Activated naive CD4-positive, alpha-beta T cell (primary cell): ENCODE measurements at regions not wholly inside any gene's neighbourhood (a gene's known extent, or its start where the extent isn't known, plus 50 kb on each side); places are given as distances from the start of the nearest gene placed in this dataset.
"Not testable (repeated sequence)": the region's sequence is repeated elsewhere in the genome, so short reads cannot be mapped to it uniquely, and the experiment has no call there.

Experiments used
- DNase-seq, 4 experiments: peaks; one replicate each; lab custom pipeline; 2025; lab: John Stamatoyannopoulos, UW

DNA sequence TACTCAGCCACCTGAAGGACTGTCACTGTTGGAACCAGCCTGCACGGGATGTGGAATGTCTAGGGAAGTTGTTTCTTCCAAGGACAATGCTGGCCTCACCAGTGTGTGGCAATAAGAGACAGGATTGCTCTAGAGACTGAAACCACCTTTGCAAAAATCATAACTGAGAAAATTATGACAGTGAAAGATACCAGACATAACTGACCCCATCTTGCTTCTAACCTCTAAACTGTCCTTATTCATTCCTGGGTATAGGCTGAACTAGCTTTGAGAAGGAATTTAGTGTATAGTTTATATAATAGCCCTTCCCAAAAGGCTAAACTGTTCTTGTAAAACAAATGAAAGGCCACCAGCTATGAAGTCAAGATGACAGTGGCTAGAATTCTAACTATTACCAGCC, 83.6 kb downstream of the IER5 start:
- DNase-seq, result no peak

DNA sequence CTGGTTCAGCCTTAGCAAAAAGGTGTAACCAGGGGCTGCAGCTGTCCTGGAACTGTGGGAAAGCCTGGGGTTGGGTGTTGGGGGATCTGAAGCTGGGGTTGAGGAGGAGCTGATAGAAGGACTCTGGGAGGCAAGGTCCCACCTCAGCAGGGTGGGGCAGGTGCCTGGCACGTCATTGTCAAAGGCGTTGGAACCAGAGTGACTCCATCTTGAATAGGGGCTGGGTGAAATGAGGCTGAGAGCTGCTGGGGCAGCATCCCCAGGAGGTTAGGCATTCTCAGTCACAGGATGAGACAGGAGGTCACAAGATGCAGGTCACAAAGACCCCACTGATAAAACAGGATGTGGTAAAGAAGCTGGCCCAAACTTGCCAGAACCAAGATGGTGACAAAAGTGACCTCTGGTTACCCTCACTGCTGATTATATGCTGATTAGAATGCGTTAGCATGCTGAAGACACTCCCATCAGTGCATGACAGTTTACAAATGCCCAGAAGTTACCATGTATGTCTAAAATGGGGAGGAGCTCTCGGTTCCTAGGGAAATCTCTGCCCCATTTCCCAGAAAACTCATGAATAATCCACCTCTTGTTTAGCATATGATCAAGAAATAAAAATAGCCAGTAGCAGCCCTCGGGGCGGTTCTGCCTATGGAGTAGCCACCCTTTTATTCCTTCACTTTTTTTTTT, 85.4 kb downstream of the IER5 start:
- DNase-seq, result no peak

DNA sequence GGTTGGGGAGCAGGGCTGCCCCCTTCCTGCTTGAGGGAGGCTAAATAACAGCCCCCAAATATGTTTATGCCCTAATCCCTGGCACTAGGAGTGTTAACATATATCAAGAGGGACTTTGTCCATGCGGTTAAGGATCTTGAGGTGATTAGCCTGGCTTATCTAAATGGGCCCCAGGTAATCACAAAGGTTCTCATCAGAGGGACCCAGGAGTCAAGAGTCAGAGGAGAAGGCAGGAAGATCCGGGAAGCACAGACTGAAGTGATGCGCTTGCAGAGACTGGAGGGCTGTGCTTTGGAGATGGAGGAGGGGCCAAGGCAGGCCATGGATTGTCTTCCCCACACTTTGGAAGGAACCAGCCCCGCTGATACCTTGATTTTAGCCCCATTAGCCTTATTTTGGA, 86.4 kb downstream of the IER5 start:
- DNase-seq, result no peak

DNA sequence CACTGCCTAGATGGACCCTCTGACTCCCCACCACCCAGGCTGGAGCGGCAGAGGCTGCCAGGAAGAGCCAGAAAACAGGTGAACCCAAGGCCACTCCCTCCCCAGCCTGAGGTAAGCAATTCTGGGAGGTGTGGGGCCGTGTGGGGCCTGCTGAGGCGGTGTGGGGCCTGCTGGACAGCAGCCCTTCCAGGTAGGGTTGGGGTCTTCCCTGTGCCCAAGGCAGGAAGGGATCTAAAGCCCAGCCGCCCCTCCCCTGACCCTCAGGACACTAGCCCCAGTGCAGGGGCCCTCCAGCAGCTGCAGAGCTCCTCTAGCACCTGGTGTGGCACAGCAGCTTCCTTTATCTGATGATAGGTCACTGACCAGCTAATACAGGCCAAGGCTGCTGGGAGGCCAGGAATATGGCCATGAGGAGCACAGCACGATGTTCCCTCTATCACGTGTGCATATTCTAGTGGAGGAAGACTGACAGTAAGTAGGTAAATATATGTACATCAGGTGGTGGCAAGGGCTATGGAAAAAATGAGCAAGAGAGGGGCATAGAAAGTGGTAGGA, 86.9 kb downstream of the IER5 start:
- no peak for DNase-seq

DNA sequence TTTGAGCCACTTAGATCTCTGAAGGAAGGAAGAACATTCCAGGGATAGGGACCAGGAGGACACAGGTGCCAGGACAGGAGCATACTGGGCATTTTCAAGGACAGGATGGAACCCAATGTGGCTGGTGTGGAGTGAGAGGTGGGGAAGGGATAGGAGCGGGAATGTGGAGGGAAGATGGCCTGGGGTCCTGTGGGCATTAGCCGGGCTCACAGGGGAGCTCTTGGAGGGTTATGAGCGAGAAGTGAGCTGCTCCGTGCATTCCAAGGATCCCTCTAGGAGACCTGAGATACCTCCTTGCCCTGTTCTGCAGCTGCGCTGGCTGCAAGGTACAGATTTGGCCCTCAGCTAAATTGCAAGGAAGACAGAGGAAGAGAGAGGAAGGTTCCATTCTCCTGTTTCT, 87.5 kb downstream of the IER5 start:
- no peak for DNase-seq

DNA sequence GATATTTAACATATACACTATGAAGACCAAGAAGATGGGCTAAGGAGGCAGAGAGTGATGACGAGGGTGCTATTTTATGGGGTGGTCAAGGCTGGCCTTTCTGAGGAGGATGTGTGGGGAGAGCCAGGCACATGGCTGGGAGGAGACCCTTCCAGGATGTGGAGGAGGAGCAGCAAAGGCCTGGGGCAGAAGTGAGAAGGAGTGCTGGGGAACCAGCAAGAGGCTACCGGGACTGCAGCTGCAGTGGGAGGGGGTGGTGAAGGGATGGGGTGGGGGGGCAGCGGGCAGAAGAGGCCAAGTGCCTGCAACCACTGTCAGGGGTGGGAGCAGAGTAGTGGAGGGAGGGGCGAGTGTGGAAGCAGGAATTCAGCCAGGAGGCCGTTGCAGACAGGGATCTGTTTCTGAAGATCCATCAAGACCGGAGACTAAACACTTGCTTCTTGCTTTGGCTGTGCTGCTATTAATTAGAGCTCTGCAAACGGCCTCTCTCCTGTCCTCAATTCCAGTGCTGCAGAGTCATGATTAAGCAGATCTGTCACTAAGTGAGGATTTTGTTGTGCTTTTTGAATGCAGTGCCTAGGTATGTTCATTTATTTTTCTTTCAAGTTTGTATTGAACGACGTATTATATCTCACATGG, 89.9 kb downstream of the IER5 start:
- no peak for DNase-seq

DNA sequence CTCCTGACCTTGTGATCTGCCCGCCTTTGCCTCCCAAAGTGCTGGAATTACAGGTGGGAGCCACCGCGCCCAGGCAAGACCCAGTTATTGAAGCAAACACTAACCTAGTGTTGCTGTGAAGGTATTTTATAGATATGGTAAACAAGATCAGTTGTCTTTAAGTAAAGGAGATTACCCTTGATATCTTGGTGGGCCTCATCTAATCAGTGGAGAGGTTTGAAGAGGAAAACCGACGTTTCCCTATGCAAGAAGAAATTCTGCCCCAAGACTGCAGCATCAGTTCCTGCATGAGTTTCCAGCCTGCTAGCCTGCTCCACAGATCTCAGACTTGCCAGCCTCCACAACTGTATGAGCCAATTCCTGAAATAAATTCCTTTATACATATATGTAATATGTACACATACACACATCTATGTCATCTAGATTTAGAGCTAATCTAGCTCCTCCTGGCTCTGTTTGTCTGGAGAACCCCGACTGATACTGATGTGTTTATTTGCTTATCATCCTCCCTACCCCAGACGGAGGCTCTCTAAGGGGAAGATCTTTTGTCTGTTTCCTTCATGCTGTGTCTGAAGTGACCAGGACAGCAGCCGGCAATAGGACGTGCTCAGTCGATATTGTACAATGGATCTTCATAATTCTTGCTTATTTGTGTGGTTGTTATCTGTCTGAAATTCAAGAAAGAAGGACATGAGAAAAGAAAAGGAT, 90.9 kb downstream of the IER5 start:
- no peak for DNase-seq

DNA sequence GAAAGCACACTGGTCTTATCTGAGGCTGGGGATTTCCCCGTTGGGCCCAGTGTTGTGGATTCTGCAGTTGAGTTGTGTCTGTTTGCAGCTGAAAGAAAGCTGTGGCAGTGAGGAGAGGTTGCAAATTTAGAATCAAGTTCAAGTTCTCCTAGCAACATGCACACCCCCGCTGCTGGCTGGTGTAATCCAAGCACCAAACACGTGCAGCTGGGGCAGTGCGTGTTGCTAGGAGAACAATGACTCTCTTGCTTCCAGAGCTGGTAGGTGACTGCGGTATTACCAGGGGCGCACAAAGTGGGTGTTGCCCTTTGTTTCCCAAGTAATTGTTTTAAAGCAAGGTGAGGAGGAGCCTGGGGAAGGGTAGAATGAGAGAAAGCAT, 91.5 kb downstream of the IER5 start:
- DNase-seq, result no peak

DNA sequence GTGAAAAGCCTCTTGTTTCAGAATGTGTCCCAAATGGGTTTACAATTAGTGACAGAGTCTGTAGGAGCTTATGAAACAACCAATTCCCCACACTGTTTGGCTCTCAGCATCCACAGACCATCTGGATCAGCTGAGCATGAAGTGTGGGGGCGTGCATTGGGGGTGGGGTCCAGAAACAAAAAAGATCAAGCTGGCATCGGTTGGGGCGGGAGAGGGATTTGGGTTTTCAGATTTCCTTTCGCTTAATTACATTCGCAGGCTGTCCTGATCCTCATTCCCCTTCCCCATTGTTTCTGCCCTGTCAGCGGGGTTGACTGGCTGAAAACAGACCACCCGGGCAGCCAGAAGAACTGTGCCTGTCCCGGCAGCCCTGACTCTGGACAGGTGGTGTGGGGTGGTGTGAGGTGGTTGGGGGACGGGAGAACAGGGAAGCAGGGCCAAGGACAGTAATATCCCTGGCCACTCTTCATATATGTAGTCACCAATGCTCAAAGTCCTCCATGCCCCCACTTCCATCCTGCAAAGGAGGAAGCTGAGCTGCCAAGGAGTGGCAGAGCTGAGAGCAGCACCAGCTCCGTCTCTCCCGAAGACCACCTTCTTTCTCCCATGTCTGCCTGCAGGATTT, 92.0 kb downstream of the IER5 start:
- DNase-seq, result no peak

DNA sequence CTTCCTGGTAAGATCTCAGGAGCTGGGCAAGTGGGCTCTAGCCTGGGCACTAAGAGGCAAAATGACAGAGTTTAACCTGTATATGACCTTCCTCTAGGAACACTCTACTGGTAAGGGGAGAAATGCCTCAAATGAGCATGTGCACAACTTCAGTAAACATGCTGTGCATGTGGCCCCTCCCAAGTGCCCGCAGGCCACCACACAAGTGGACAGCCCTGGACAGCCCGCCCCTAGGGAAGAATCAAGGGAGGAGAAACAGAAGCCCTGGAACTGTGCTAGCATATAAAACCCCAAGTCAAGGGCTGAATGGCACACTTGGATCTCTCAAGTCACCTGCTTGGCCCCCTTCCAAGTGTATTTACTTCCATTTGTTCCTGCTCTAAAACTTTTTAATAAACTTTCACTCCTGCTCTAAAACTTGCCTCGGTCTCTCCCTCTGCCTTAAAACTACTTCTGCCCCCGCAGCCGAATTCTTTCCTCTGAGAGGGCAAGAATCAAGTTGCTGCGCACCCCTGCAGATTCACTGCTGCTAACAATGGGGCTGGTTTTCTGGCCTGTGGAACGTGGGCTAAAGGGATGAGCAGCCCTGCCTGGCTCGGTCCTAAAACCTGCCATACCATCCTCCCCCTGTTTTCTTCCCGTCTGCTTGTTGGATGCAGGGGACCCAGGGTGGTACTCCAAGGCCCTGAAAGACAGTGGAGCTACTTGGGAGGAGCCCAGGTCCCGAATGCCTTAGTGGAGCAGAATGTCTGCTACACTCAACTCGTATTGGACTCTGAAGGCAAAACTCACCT, 93.5 kb downstream of the IER5 start:
- DNase-seq, result no peak

DNA sequence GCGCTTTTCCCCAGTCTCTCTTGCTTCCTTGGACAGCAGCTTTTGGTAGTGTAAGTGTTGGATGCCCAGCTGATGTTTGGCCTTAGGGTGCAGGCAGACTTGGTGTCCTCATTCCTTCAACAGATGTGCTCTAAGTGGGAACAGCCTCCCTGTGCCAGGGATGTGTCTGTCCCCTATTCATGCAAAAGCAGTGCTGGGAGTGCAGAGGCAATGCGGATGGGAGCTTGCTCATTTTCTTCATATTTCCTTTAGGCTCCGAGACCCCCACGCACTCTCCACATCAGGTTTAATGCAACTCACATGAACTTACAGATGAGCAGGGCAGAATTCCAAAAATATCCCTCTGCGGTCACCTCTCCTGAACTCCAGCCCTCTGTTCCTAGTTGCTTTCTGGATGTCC, 96.1 kb downstream of the IER5 start:
- no peak for DNase-seq

DNA sequence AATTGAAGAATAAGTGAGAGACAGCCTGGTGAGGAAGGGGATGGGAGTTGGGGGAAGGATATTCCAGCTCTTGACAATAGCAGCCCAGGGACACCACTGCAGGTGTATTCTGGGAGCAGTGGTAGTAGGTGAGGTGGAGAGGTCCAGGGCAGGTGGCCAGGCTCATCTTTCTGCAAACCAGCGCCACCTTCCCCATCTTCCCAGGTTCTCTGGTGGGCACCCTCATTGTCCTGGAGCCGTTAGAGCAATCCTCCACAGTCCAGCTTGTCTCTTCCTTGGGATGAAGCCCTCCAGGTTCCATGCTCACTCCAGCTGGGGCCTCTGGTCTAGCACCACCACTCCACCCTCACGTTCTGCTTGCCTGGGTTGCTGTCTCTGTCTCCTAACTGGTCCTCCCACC, 97.0 kb downstream of the IER5 start:
- no peak for DNase-seq

DNA sequence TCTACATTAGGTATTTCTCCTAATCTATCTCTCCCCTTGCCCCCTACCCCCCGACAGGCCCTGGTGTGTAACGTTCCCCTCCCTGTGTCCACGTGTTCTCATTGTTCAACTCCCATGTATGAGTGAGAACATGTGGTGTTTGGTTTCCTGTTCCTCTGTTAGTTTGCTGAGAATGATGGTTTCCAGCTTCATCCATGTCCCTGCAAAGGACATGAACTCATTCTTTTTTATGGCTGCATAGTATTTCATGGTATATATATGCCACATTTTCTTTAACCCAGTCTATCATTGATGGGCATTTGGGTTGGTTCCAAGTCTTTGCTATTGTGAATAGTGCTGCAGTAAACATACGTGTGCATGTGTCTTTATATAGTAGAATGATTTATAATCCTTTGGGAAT, 97.6 kb downstream of the IER5 start:
- DNase-seq, result not testable (repeated sequence)

DNA sequence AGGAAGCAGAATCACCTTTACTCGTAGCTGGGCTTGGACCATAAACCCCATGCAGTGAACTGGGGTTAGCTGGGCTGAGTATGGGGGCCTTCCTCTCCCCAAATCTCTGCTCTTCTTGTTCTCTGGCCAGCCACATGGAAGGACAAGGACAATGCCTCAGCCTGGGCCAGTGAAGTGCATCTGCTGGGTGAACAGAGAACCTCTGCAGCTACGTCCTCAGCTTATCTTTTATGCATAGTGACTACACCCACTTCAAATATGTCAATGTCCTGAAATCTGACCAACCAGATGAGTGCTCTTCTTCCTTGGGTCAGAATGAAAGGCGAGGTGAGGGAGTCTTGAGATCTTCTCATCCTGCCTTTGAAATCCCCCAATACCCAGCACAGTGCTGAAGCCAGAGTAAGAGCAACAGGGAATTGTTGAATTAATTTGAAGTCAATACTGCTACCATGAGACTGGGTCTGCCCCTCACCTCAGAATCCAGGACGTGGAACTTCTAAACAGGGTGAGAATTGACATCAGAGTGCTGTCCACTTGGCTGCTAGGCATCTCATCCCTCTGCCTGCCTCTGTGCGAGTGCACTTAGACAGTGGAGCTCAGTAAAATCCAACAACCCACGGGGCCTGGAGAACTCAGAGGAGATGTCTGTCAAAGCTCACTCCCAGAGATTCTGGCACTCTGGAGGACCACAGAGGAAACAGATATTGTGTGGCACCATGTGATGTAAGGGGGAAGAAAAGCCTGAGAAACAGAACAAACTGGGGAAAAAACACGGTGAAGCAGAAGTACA, 99.0 kb downstream of the IER5 start:
- no peak for DNase-seq

DNA sequence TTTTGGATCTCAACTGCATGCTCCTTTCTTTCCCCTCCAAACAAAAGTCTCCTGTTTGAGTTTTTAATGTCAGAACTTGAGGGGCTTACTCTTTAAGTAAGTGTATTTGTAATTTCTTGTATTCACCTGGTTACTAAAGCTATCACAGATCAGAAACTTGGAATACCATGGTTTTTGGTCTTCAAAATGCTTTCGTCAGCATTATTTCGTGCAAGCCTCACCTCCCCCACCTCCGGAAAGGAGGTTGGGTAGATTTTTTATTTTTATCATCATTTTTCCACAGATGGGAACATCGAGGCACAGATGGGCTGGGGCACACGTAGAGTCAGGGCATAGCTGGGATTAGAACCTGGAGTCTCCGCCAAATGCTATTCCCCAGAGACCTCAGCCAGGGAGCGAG, 100.7 kb downstream of the IER5 start:
- DNase-seq, result no peak

DNA sequence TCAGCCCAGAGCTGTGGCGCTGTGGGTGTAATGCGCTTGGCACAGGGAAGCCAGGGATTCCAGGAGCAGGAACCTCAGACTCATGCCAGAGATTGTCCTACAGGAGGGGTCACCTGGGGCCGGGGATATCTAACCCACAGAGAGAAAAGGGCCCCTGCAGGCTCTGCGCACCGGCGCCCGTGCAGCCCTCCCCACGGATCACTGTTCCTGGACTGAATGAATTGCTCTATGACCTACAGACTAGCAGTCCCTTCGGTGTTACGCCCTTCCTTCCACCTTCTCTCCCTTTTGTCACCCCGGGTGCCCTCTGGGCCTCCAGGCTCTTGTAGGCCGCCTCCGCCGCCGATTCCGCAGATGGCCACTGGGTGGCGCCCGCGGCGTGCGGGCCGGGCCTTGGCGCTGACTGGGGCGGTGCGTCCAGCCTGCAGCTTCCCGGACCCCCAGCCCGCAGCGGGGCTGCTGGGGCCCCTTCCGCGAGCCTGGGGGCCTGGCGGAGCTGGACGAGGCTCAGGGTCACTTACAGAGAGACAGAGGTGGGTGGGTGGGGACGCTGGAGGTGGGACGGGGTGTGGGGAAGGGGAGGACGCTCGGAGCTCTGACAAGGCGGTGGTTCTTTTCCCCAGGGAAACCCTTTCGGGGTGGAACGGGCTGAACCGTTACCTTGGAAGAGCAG, 101.3 kb downstream of the IER5 start:
- peak; percentile 55 to 77 (median 71) for DNase-seq

DNA sequence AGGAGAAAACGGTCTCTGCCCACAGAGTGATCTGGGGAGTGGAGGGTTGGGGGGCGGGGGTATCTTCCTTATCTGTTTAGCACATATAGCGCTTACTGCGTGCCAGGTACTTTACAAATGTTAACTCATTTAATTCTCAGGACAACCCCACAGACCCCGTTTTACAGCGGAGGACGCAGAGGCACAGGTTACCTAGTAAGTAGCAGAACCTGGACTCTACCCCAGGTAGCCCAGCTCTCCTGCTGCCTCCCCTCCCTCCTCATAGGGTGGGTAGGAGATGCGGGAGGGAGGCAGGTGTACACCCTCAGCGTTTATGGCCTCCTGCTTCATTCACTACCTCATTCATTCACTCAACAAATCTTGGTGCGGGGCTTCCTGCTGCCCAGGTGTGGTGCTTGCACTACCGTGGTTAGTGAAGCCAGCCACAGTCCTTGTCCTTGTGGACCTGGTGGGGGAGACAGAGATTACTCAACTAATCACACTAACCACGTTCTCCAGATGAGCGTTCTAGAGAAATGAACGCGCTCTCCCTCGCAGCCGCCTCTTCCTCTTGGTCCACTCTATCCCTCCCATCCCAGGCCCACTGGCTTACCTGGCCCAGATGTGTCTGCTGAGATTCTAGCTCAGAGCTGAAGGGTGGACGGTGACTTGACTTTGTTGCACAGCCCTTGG, 102.0 kb downstream of the IER5 start:
- DNase-seq, result no peak

DNA sequence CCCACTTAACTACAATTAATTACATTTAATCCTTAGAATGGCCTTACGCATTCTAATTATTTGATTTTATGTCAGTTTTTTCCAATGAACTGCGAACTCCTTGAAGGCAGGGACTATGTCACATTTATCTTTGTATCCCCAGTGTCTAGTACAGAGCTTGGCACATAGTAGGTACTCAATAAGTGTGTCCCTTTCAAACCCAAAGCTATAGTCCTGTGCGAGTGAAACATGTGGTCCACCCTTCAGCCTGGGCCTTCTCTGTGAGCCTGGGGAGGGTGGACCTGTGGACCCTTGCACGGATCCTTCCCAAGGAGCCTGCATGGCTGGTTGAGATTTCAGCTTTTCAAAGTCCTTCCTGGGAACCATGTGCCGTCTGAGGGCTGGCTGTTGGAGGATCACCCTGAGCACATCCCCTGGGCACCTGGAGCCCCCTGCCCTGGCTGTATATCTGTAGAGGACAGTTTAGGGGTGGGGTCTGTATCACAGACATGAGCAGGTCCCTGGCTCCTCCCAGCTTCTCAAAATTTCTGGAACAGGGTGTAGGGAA, 103.1 kb downstream of the IER5 start:
- no peak for DNase-seq

DNA sequence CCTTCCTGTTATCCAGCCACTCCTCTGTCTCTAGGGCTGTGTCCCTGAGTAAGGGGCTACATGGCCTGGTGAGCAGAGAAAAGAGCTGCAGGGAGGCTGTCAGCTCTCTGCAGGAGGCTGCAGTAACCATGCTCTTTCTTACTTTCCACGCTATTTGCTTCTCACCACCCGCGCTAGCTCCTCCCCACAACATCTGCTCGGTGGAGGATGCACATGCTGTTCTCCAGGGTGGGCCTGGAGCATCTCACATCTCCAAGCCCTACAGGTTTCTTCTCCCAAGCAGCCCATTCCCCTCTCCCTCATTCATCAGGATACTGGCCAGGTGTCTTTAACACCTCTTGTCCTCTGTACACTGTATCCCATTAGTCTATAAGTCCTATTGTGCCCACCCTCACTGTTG, 103.8 kb downstream of the IER5 start:
- DNase-seq, result no peak
